GM19467 (cell line): ENCODE measurements at regions not wholly inside any gene's neighbourhood (a gene's known extent, or its start where the extent isn't known, plus 50 kb on each side); places are given as distances from the start of the nearest gene placed in this dataset.

Experiments used
- ATAC-seq: cut with Tn5 transposase; IDR thresholded peaks from one replicate; pipeline ENCODE4 v1.9.1; 2021; ENCODE audit warnings: mild to moderate bottlenecking, moderate library complexity; ENCODE audit not compliant: unreplicated experiment

GRCh38 chr1:55506740-55507577 lies 291.8 kb upstream of the USP24 start:
- ATAC-seq, result no peak

GRCh38 chr1:55505326-55505725 lies 290.2 kb upstream of the USP24 start:
- no peak for ATAC-seq

- ATAC-seq, result no peak
These were observed 289.2 kb upstream of the USP24 start for GRCh38 chr1:55504306-55504731.

- no peak for ATAC-seq
These were observed 288.6 kb upstream of the USP24 start for GRCh38 chr1:55503663-55504305.

GRCh38 chr1:55500601-55501000 lies 285.4 kb upstream of the USP24 start:
- ATAC-seq, result no peak

GRCh38 chr1:55490547-55490946 lies 275.4 kb upstream of the USP24 start:
- ATAC-seq, result no peak

- ATAC-seq, result no peak
These were observed 269.0 kb upstream of the USP24 start for GRCh38 chr1:55484173-55484572.

- ATAC-seq, result no peak
These were observed 268.4 kb upstream of the USP24 start for GRCh38 chr1:55483523-55483922.

- no peak for ATAC-seq
These were observed 266.5 kb upstream of the USP24 start for GRCh38 chr1:55481634-55482033.

GRCh38 chr1:55480029-55480795 lies 265.0 kb upstream of the USP24 start:
- no peak for ATAC-seq

GRCh38 chr1:55478742-55479141 lies 263.6 kb upstream of the USP24 start:
- no peak for ATAC-seq

- no peak for ATAC-seq
These were observed 262.8 kb upstream of the USP24 start for GRCh38 chr1:55477953-55478352.

- no peak for ATAC-seq
These were observed 261.4 kb upstream of the USP24 start for GRCh38 chr1:55476445-55477015.

GRCh38 chr1:55474168-55474786 lies 259.1 kb upstream of the USP24 start:
- no peak for ATAC-seq

- ATAC-seq, result no peak
These were observed 258.5 kb upstream of the USP24 start for GRCh38 chr1:55473661-55474060.

- ATAC-seq, result no peak
These were observed 257.6 kb upstream of the USP24 start for GRCh38 chr1:55472784-55473183.

- no peak for ATAC-seq
These were observed 257.0 kb upstream of the USP24 start for GRCh38 chr1:55472115-55472514.

GRCh38 chr1:55468142-55468795 lies 253.1 kb upstream of the USP24 start:
- no peak for ATAC-seq

- ATAC-seq, result no peak
These were observed 251.8 kb upstream of the USP24 start for GRCh38 chr1:55466921-55467320.

- ATAC-seq, result no peak
These were observed 251.2 kb upstream of the USP24 start for GRCh38 chr1:55466373-55466772.
